ENCODE measurements at regions not wholly inside any gene's neighbourhood (a gene's known extent, or its start where the extent isn't known, plus 50 kb on each side); places are given as distances from the start of the nearest gene placed in this dataset.
A peak's percentile ranks its signal among the peaks of the same experiment; 100 is the strongest.

DNA sequence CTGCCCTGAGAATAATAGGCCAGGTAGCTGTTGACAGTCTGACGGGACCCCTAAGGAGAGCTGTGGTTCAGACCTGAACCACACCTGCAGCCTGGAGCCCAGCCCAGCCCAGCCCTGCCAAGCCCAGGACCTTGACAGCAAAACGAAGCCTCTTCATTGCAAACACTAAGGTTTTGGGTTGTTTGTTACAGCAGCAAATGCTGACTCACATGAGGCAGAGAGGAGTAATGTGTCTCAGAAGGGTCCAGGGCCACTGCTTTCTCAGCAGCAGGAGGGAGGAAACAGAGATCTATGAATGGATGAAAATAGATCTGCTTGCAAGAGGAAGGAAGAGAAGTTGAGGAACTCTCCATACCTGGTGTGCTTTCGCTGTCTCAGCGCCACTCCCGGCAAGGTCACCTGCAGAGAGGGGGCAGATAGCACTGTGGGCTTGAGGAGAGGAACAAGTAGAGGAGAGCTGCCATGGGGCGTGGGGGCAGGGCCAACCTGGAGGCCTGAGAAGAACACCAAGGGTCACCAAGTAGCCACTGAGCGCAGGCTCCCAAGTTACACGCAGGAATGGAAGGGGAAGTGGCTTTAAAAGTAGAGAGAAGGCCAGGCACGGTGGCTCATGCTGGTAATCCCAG lies 127.2 kb downstream of the ZNF281 start:
- WGBS, 5 donors, result 86 to 93% (median 88%) methylated on average over 8 to 9 of the region's 9 CpGs
- H3K9me3 ChIP-seq, result no peaks in the 10 kb centered on the region
- no peak overlapping the region for H3K27ac ChIP-seq
- no peaks in the 10 kb centered on the region for H3K4me1 ChIP-seq
- H3K36me3 ChIP-seq, result no peaks in the 10 kb centered on the region
- DNase-seq, result no peak
- no peaks in the 10 kb centered on the region for H3K27me3 ChIP-seq
- TF ChIP-seq EP300 (IDR thresholded peaks at IDR 0.05) (no peak), POLR2AphosphoS5 (IDR thresholded peaks at IDR 0.05) (no peak), POLR2A (IDR thresholded peaks at IDR 0.05) (no peak)
- TF ChIP-seq, protein P1, sequence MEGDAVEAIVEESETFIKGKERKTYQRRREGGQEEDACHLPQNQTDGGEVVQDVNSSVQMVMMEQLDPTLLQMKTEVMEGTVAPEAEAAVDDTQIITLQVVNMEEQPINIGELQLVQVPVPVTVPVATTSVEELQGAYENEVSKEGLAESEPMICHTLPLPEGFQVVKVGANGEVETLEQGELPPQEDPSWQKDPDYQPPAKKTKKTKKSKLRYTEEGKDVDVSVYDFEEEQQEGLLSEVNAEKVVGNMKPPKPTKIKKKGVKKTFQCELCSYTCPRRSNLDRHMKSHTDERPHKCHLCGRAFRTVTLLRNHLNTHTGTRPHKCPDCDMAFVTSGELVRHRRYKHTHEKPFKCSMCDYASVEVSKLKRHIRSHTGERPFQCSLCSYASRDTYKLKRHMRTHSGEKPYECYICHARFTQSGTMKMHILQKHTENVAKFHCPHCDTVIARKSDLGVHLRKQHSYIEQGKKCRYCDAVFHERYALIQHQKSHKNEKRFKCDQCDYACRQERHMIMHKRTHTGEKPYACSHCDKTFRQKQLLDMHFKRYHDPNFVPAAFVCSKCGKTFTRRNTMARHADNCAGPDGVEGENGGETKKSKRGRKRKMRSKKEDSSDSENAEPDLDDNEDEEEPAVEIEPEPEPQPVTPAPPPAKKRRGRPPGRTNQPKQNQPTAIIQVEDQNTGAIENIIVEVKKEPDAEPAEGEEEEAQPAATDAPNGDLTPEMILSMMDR (IDR thresholded peaks at IDR 0.05), result no peak
- intact Hi-C loops (cut with DNase I; ENCODE audit: low total_unique reads), result loop anchor here (5.0 kb wide), 1 partner anchor 205 kb away; no protein-coding TSS in a partner anchor
- H3K4me3 ChIP-seq, result no peak overlapping the region

DNA sequence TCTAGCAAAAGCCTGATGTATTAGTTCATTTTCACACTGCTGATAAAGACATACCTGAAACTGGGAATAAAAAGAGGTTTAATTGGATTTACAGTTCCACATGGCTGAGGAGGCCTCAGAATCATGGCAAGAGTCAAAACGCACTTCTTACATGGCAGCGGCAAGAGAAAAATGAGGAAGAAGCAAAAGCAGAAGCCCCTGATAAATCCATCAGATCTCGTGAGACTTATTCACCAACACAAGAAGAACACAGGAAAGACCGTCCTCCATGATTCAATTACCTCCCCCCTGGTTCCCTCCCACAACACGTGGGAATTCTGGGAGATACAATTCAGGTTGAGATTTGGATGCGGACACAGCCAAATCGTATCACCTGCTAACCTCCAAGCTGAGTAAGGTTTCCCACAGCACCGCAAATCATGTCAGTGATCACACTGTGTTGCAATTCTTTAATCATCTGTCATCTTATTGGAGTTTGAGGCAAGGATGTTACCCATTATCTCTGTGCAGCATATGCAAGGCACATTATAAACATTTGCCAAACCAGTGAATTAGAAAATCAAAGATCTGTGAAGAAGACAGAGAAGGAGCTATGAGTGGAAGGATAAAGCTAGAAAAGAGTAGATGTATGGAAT lies 128.5 kb downstream of the ZNF281 start:
- H3K9me3 ChIP-seq, result no peaks in the 10 kb centered on the region
- no peak overlapping the region for H3K4me3 ChIP-seq
- no peak overlapping the region for H3K27ac ChIP-seq
- 81 to 91% (median 88%) methylated on average over 8 of the region's 8 CpGs for WGBS, 5 donors
- H3K27me3 ChIP-seq, result no peaks in the 10 kb centered on the region
- no peak for DNase-seq
- intact Hi-C loops (cut with DNase I; ENCODE audit: low total_unique reads), result loop anchor here (5.0 kb wide), 1 partner anchor 206 kb away; no protein-coding TSS in a partner anchor
- no peaks in the 10 kb centered on the region for H3K36me3 ChIP-seq
- TF ChIP-seq, protein P1 (IDR thresholded peaks at IDR 0.05), result no peak
- no peak for TF ChIP-seq EP300 (IDR thresholded peaks at IDR 0.05)
- TF ChIP-seq POLR2AphosphoS5 (IDR thresholded peaks at IDR 0.05), result no peak
- TF ChIP-seq POLR2A (IDR thresholded peaks at IDR 0.05), result no peak
- H3K4me1 ChIP-seq, result no peaks in the 10 kb centered on the region

DNA sequence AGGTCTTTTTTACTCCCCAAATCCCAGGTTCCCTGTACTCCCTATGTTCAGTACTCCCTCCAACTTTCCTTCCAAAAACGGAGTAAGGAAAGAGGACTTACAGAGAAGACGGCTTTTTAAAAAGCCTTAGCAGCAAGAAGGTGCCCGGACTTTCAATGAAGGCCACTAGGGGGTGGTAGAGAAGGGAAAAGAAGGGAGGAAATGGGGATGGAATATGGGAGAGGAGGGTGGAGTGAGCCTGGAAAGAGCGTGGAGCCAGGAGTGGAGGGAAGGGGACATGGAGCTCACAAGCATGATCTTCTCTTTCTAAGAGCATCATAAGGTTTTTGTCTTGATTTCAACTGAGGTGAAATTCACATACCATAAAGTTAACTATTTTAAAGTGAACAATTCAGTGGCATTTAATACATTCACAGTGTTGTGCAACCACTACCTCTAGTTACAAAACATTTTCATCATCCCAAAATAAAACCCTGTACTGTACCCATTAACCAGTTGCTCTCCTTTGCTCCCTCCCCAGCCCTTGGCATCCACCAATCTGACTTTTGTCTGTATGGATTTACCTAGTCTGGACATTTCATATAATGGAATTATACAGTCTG lies 129.9 kb downstream of the ZNF281 start:
- Histone ChIP-seq H3K27ac (no peak overlapping the region), H3K4me3 (no peak overlapping the region), H3K36me3 (no peaks in the 10 kb centered on the region), H3K9me3 (no peaks in the 10 kb centered on the region), H3K4me1 (peaks cover 0 to 10% (median 8%) of the 10 kb centered on the region in 4 donors), H3K27me3 (no peaks in the 10 kb centered on the region)
- TF ChIP-seq, protein P1 (IDR thresholded peaks at IDR 0.05), result peak in 5 of 7 experiments; percentile 49 to 89 (median 78)
- TF ChIP-seq POLR2A (IDR thresholded peaks at IDR 0.05), result no peak
- peak; percentile 60 to 68 for DNase-seq
- WGBS, 5 donors, result 16 to 32% (median 24%) methylated on average over 4 of the region's 4 CpGs
- intact Hi-C loops (cut with DNase I; ENCODE audit: low total_unique reads), result loop anchor here (5.0 kb wide), 1 partner anchor 207 kb away; no protein-coding TSS in a partner anchor

DNA sequence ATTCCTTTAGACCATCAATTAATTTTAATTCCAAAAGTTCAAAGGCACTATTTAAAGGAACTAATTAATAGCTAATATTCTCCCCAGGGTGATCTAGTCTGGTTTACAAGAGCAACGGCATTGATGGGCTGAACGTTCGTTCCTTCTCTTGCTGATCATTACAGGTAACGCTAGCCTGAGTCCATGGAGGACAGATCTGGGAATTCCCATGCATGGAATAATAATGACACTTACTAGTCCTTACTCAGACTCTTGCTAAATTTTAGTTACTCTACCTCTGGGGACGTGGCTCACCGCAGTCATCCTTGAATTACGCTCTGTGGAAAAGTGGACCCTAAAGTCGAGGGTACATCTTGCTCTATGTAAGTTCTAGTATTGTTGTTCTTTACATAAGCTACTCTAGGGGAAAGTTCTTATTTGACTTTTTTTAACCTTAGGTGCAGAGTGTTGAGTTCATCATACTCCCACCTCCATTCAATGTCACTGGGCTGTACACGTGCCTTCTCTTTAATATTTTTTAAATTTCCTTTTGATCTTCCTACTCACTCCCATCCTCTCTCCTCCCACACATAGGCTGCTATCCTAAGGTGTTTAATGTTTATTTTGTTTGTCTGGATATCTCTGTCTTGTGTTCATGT lies 133.9 kb downstream of the ZNF281 start:
- intact Hi-C loops (cut with DNase I; ENCODE audit: low total_unique reads), result no loop called here
- Histone ChIP-seq H3K4me3 (no peak overlapping the region), H3K36me3 (no peaks in the 10 kb centered on the region), H3K27me3 (no peaks in the 10 kb centered on the region), H3K27ac (no peak overlapping the region), H3K4me1 (peaks cover 0 to 10% (median 8%) of the 10 kb centered on the region in 4 donors), H3K9me3 (no peaks in the 10 kb centered on the region)
- no peak for DNase-seq
- WGBS, 5 donors, result 48 to 68% (median 61%) methylated on average over 9 of the region's 9 CpGs
- no peak for TF ChIP-seq POLR2AphosphoS5 (IDR thresholded peaks at IDR 0.05)
- no peak for TF ChIP-seq EP300 (IDR thresholded peaks at IDR 0.05)
- TF ChIP-seq POLR2A (IDR thresholded peaks at IDR 0.05), result no peak
- TF ChIP-seq, protein P1 (IDR thresholded peaks at IDR 0.05), result no peak
